GM12864 (cell line): ENCODE measurements at regions not wholly inside any gene's neighbourhood (a gene's known extent, or its start where the extent isn't known, plus 50 kb on each side); places are given as distances from the start of the nearest gene placed in this dataset.

Source experiments
- DNase-seq: peaks from one replicate; pipeline ENCODE4 v3.0.0-alpha.2; 2011; ENCODE audit warnings: low read depth
- H3K4me3 ChIP-seq: 2 replicates; pipeline ENCODE4 v1.5.1; 2011; ENCODE audit warnings: mild to moderate bottlenecking, low read depth, low read length, control low read depth
- TF ChIP-seq, protein P1 (sequence below): IDR thresholded peaks from 2 replicates; pipeline ENCODE4 v1.5.1; 2011; ENCODE audit warnings: low read depth, mild to moderate bottlenecking, moderate library complexity, low read length, control low read depth, inconsistent platforms; ENCODE audit errors: missing control alignments

DNA sequence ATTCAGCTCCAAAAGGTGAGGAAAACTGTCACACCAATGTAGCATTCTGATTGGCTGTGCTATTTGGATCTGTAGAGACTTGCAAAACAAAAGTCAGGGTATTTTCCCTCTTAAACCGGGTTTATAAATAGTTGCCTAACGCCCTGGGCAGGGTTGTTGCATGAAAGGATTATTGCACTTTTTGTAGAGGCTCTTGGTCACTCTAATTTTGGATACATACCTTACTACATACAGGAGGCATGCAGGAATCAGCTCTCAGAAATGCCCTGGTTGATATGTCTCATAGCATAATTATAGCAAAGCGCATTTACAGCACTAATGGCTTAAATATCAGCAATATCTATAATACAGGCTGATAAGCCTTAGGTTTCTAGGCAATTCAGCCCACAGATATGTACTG, 200.0 kb upstream of the GDNF start:
- no peak overlapping the region for H3K4me3 ChIP-seq
- DNase-seq, result no peak
- TF ChIP-seq, protein P1, sequence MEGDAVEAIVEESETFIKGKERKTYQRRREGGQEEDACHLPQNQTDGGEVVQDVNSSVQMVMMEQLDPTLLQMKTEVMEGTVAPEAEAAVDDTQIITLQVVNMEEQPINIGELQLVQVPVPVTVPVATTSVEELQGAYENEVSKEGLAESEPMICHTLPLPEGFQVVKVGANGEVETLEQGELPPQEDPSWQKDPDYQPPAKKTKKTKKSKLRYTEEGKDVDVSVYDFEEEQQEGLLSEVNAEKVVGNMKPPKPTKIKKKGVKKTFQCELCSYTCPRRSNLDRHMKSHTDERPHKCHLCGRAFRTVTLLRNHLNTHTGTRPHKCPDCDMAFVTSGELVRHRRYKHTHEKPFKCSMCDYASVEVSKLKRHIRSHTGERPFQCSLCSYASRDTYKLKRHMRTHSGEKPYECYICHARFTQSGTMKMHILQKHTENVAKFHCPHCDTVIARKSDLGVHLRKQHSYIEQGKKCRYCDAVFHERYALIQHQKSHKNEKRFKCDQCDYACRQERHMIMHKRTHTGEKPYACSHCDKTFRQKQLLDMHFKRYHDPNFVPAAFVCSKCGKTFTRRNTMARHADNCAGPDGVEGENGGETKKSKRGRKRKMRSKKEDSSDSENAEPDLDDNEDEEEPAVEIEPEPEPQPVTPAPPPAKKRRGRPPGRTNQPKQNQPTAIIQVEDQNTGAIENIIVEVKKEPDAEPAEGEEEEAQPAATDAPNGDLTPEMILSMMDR, result no peak

DNA sequence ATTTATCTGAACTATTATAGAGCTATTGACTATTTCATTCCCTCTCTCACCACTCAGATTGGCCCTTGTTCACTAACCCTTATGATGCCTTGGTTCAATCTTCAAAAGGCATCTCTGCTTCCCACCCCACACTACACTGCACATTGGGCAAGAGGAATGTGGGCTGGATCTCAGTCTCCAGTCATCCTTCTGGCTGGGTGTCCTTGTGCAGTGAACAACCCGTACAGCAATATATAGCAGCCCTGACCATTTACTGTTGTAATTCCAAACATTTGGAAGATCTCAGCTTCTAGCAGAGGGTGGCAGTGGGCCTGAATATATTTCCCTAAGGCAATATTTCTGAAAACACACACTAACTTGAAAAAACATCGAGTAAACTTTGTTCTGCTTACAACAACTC, 199.2 kb upstream of the GDNF start:
- no peak for DNase-seq
- TF ChIP-seq, protein P1, result no peak
- no peak overlapping the region for H3K4me3 ChIP-seq

DNA sequence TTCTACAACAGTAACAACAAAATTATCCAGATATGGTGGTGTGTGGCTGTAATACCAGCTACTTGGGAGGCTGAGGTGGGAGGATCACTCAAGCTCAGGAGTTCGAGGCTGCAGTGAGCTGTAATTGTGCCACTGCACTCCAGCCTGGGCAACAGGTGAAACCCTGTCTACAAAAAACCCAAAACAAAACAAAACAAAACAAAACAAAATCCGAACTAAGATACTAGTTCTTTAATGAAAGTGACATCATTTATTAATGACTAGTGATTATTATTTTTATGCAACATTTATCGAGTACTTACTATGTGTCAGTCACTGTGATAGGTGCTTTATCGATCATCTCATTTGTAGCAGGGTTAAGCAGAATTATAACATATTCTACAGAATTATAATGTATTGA, 196.9 kb upstream of the GDNF start:
- H3K4me3 ChIP-seq, result no peak overlapping the region
- TF ChIP-seq, protein P1, result no peak
- DNase-seq, result no peak

DNA sequence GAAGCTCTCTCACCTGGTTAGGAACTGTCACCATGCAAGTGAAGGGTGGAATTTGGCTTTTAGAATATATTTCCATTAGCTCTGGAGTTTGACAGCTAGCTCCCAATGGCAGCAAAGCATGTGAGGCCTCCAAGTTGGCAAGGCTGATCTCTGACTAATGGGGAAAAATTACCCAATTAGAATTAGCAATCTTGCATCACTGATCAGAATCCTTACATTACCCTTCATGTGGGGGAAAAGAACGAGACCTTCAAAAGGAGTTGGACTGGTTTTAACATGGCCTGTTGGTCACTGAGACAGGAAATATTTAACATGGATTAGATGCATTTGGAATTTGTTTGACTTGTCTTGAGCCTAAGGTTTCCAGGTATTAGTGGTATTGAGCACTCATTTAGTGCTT, 192.3 kb upstream of the GDNF start:
- TF ChIP-seq, protein P1, result no peak
- DNase-seq, result no peak
- H3K4me3 ChIP-seq, result no peak overlapping the region

DNA sequence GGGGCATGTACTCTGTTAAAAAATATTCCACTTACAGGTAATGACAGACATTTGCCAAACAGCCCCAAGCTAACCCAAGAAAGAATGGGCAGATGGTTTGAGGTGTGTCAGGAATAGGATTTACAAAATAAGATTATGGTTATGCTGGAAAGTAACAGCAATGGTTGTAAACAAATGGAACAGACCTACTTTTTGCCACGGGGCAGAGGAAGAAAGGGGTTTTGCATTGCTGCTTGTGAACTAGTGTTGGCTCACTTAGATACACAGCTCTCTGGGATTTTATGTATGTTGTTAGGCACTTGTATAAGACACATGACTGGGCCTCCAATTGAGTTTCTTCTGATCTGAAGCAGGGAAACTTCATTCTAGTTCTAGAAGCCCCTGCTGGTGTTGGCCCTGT, 191.5 kb upstream of the GDNF start:
- no peak overlapping the region for H3K4me3 ChIP-seq
- DNase-seq, result no peak
- TF ChIP-seq, protein P1, result no peak

DNA sequence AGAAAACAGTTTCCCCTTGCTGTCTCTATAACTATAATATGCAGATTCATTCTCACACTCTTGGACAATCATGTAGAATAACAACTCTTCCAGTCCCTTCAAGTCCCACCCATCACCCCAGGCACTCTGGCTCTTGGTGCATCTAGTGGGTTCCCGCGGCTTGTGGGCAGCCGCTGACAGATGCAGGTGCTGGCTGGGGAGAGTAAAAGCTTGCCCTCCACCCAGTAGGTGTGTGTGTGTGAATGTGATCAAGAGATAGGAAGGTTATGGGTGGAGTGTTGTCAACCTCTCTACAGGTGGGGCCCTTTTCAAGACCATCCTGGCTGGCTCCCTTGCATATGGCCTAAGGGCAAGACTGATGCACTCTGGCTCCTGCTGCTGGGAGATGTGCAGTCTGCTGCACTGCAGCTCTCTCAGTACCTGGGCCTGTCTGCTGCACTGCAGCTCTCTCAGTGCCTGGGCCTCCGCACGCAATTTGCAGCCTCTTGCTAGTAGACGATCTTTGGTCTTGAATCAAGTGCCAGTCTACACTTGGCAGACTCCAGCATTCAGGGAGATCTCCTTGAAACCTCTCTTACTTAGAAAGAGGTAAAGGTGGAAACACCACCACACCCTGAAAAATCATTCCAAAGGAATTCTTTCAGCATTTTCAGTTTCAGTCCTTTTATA, 189.7 kb upstream of the GDNF start:
- H3K4me3 ChIP-seq, result no peak overlapping the region
- TF ChIP-seq, protein P1, result no peak
- no peak for DNase-seq

DNA sequence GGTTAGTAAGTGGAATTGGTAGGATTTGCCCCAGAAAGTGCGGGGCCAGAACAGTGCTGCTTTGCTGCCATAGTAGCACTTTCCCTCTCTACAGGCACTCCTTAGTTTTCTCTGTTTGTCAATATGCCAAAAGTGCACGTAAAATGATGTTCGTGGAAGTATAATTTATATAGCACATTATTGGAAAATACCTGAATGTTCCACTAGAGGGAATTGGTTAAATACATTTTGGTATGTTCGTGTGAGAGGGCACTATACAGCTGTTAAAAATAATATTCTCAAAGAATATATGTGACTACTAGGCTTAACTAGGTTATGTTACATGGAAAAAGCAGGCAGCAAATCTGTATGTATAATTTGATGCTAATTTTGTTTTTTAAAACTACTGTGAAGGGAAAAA, 184.0 kb upstream of the GDNF start:
- no peak for DNase-seq

More for the DNA sequence above, 184.0 kb upstream of the GDNF start:
- TF ChIP-seq, protein P1, result no peak
- H3K4me3 ChIP-seq, result no peak overlapping the region
